SK-N-SH treated with all-trans-retinoic acid at 6 μM for 48 hours (cell line): ENCODE measurements at regions not wholly inside any gene's neighbourhood (a gene's known extent, or its start where the extent isn't known, plus 50 kb on each side); places are given as distances from the start of the nearest gene placed in this dataset.

Experiments used
- ATAC-seq: fragments of 200-7000 bp; cut with Tn5 transposase; 3 replicates; pipeline ENCODE4 v1.9.1; 2020; ENCODE audit warnings: mild to moderate bottlenecking, moderate library complexity
- ARNTL ChIP-seq: fragments of 450-650 bp; formaldehyde crosslinking; IDR thresholded peaks from 2 replicates; pipeline ENCODE4 v1.5.0; 2020; ENCODE audit warnings: low read depth, mild to moderate bottlenecking, moderate library complexity, borderline replicate concordance
- BACH2 ChIP-seq: fragments of 250-450 bp; sonication (Bioruptor Pico); IDR thresholded peaks from 2 replicates; pipeline ENCODE4 v1.9.0; 2021; ENCODE audit warnings: mild to moderate bottlenecking, borderline replicate concordance
- ESRRG ChIP-seq: fragments of 250-450 bp; sonication (Bioruptor Pico); IDR thresholded peaks from 2 replicates; pipeline ENCODE4 v1.6.1; 2021; ENCODE audit warnings: mild to moderate bottlenecking
- GLIS3 ChIP-seq: fragments of 250-450 bp; sonication (Bioruptor Pico); IDR thresholded peaks from 2 replicates; pipeline ENCODE4 v1.5.0; 2020; ENCODE audit warnings: mild to moderate bottlenecking, moderate library complexity
- ISL1 ChIP-seq: fragments of 250-450 bp; sonication (Bioruptor Pico); IDR thresholded peaks from 2 replicates; pipeline ENCODE4 v2.1.2; 2022; ENCODE audit warnings: mild to moderate bottlenecking, moderate library complexity
- OSR1 ChIP-seq: fragments of 250-450 bp; sonication (Bioruptor Pico); IDR thresholded peaks from 2 replicates; pipeline ENCODE4 v1.8.0; 2022; ENCODE audit warnings: moderate library complexity, mild to moderate bottlenecking, inconsistent platforms
- PPARA ChIP-seq: fragments of 250-450 bp; sonication (Bioruptor Pico); IDR thresholded peaks from 2 replicates; pipeline ENCODE4 v1.5.0; 2020; ENCODE audit warnings: mild to moderate bottlenecking, borderline replicate concordance
- RARB ChIP-seq: fragments of 250-450 bp; sonication (Bioruptor Pico); IDR thresholded peaks from 2 replicates; pipeline ENCODE4 v1.8.0; 2021; ENCODE audit warnings: mild to moderate bottlenecking, moderate library complexity
- SNAI2 ChIP-seq: fragments of 250-450 bp; sonication (Bioruptor Pico); IDR thresholded peaks from 2 replicates; pipeline ENCODE4 v1.5.0; 2020; ENCODE audit warnings: mild to moderate bottlenecking, moderate library complexity
- TCF4 ChIP-seq: fragments of 250-450 bp; sonication (Bioruptor Pico); IDR thresholded peaks from 2 replicates; pipeline ENCODE4 v1.8.0; 2021; ENCODE audit warnings: mild to moderate bottlenecking, moderate library complexity, borderline replicate concordance
- TOX ChIP-seq: fragments of 250-450 bp; sonication (Bioruptor Pico); IDR thresholded peaks from 2 replicates; pipeline ENCODE4 v1.8.0; 2021; ENCODE audit warnings: mild to moderate bottlenecking, moderate library complexity, borderline replicate concordance
- ZC3H10 ChIP-seq: fragments of 250-450 bp; sonication (Bioruptor Pico); IDR thresholded peaks from 2 replicates; pipeline ENCODE4 v1.5.1; 2021; ENCODE audit warnings: mild to moderate bottlenecking, moderate library complexity
- ZFP3 ChIP-seq: fragments of 250-450 bp; sonication (Bioruptor Pico); IDR thresholded peaks from 2 replicates; pipeline ENCODE4 v1.5.0; 2020; ENCODE audit warnings: mild to moderate bottlenecking, moderate library complexity
- ZFP30 ChIP-seq: fragments of 450-650 bp; formaldehyde crosslinking; IDR thresholded peaks from 2 replicates; pipeline ENCODE4 v1.5.0; 2022; ENCODE audit warnings: mild to moderate bottlenecking, moderate library complexity
- ZNF70 ChIP-seq: fragments of 450-650 bp; formaldehyde crosslinking; IDR thresholded peaks from 2 replicates; pipeline ENCODE4 v1.5.0; 2020; ENCODE audit warnings: mild to moderate bottlenecking, moderate library complexity
- ZNF8 ChIP-seq: fragments of 450-650 bp; formaldehyde crosslinking; IDR thresholded peaks from 2 replicates; pipeline ENCODE4 v1.5.0; 2020; ENCODE audit warnings: mild to moderate bottlenecking, moderate library complexity
- TF ChIP-seq, protein P1 (sequence below): fragments of 250-450 bp; sonication (Bioruptor Pico); IDR thresholded peaks from 2 replicates; pipeline ENCODE4 v1.5.1; 2021; ENCODE audit warnings: mild to moderate bottlenecking, moderate library complexity
- TF ChIP-seq, protein P2 (sequence below): fragments of 250-450 bp; sonication (Bioruptor Pico); IDR thresholded peaks from 2 replicates; pipeline ENCODE4 v1.5.1; 2020; ENCODE audit warnings: low read depth, mild to moderate bottlenecking, moderate library complexity
- TF ChIP-seq, protein P3 (sequence below): fragments of 250-450 bp; sonication (Bioruptor Pico); IDR thresholded peaks from 2 replicates; pipeline ENCODE4 v1.8.0; 2020; ENCODE audit warnings: mild to moderate bottlenecking, moderate library complexity, borderline replicate concordance
- TF ChIP-seq, protein P4 (sequence below): fragments of 250-450 bp; sonication (Bioruptor Pico); IDR thresholded peaks from 2 replicates; pipeline ENCODE4 v1.5.0; 2020; ENCODE audit warnings: mild to moderate bottlenecking, moderate library complexity

DNA sequence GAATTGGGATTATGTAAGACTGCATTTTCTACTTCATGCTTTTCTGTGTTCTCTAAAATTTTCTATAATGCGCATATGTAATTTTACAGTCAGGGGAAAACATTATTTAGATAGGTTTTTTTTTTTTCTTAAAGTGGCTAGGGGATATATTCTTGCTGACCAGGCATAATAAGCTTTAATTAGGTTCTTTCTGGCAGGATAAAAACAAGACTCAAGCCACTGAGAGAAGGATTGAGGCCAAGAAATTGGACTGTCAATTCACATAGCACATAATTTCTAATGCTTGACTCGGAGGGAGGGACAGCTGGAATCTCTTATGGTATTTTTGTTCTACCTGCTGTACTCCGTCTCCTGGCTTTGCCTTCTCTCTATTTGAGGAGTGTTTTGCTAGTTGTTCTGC lies 119.8 kb upstream of the NPVF start:
- TF ChIP-seq ZNF70 (no peak), ZFP30 (no peak), OSR1 (no peak), ZFP3 (CRISPR knock-in tag) (no peak), ESRRG (CRISPR knock-in tag) (no peak), GLIS3 (CRISPR knock-in tag) (no peak), BACH2 (no peak), ZC3H10 (CRISPR knock-in tag) (no peak)

DNA sequence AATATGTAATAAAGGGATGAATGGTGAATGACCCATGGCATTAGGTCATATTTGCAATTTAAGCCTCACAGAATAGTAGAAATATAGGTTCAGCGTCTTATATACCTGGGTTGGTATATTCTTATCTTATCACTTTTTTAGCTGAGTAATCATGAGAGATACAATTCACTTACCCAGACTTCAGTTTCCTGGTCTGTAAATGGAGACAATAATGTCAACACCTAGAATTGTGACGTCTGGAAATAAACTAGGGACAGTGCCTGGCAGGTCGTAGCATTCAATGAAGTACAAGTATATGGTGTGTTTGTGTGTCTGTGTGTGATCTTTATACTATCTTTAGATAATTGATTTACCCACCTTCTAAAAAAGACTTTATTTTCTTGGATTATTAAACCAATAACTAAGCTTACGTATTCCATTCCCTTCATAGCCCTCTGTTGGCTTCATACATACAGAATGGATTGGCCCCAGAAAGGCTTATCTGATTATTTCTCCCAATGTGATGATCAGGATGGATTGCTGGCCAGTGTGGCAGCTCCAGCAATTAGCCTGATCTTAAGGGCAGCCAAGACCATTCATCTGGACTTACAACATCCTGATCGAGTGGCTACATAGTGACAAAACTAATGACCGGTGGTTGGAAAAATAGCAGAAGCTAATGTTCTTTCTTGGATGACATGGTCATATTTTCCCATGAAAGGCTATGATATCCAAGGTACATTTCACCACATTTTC lies 121.2 kb upstream of the NPVF start:
- ATAC-seq, result no peak
- TF ChIP-seq, protein P1, sequence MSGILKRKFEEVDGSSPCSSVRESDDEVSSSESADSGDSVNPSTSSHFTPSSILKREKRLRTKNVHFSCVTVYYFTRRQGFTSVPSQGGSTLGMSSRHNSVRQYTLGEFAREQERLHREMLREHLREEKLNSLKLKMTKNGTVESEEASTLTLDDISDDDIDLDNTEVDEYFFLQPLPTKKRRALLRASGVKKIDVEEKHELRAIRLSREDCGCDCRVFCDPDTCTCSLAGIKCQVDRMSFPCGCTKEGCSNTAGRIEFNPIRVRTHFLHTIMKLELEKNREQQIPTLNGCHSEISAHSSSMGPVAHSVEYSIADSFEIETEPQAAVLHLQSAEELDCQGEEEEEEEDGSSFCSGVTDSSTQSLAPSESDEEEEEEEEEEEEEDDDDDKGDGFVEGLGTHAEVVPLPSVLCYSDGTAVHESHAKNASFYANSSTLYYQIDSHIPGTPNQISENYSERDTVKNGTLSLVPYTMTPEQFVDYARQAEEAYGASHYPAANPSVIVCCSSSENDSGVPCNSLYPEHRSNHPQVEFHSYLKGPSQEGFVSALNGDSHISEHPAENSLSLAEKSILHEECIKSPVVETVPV (CRISPR knock-in tag), result no peak
- TF ChIP-seq TOX, result no peak
- TF ChIP-seq ZFP3 (CRISPR knock-in tag), result no peak
- no peak for TF ChIP-seq ZFP30
- no peak for TF ChIP-seq ZNF8
- TF ChIP-seq, protein P2, sequence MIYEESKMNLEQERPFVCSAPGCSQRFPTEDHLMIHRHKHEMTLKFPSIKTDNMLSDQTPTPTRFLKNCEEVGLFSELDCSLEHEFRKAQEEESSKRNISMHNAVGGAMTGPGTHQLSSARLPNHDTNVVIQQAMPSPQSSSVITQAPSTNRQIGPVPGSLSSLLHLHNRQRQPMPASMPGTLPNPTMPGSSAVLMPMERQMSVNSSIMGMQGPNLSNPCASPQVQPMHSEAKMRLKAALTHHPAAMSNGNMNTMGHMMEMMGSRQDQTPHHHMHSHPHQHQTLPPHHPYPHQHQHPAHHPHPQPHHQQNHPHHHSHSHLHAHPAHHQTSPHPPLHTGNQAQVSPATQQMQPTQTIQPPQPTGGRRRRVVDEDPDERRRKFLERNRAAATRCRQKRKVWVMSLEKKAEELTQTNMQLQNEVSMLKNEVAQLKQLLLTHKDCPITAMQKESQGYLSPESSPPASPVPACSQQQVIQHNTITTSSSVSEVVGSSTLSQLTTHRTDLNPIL (CRISPR knock-in tag), result no peak
- TF ChIP-seq ESRRG (CRISPR knock-in tag), result no peak
- TF ChIP-seq ISL1 (CRISPR knock-in tag), result no peak
- TF ChIP-seq, protein P3, sequence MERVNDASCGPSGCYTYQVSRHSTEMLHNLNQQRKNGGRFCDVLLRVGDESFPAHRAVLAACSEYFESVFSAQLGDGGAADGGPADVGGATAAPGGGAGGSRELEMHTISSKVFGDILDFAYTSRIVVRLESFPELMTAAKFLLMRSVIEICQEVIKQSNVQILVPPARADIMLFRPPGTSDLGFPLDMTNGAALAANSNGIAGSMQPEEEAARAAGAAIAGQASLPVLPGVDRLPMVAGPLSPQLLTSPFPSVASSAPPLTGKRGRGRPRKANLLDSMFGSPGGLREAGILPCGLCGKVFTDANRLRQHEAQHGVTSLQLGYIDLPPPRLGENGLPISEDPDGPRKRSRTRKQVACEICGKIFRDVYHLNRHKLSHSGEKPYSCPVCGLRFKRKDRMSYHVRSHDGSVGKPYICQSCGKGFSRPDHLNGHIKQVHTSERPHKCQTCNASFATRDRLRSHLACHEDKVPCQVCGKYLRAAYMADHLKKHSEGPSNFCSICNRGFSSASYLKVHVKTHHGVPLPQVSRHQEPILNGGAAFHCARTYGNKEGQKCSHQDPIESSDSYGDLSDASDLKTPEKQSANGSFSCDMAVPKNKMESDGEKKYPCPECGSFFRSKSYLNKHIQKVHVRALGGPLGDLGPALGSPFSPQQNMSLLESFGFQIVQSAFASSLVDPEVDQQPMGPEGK, result no peak
- TF ChIP-seq ZC3H10 (CRISPR knock-in tag), result no peak
- TF ChIP-seq ZNF70, result no peak
- no peak for TF ChIP-seq OSR1
- TF ChIP-seq BACH2, result no peak
- no peak for TF ChIP-seq PPARA (CRISPR knock-in tag)
- TF ChIP-seq SNAI2 (CRISPR knock-in tag), result no peak
- TF ChIP-seq GLIS3 (CRISPR knock-in tag), result no peak
- TF ChIP-seq, protein P4, sequence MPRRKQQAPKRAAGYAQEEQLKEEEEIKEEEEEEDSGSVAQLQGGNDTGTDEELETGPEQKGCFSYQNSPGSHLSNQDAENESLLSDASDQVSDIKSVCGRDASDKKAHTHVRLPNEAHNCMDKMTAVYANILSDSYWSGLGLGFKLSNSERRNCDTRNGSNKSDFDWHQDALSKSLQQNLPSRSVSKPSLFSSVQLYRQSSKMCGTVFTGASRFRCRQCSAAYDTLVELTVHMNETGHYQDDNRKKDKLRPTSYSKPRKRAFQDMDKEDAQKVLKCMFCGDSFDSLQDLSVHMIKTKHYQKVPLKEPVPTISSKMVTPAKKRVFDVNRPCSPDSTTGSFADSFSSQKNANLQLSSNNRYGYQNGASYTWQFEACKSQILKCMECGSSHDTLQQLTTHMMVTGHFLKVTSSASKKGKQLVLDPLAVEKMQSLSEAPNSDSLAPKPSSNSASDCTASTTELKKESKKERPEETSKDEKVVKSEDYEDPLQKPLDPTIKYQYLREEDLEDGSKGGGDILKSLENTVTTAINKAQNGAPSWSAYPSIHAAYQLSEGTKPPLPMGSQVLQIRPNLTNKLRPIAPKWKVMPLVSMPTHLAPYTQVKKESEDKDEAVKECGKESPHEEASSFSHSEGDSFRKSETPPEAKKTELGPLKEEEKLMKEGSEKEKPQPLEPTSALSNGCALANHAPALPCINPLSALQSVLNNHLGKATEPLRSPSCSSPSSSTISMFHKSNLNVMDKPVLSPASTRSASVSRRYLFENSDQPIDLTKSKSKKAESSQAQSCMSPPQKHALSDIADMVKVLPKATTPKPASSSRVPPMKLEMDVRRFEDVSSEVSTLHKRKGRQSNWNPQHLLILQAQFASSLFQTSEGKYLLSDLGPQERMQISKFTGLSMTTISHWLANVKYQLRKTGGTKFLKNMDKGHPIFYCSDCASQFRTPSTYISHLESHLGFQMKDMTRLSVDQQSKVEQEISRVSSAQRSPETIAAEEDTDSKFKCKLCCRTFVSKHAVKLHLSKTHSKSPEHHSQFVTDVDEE (CRISPR knock-in tag), result no peak
- TF ChIP-seq ARNTL (CRISPR knock-in tag), result no peak
- TF ChIP-seq TCF4 (CRISPR knock-in tag), result no peak

More for the DNA sequence above, 119.8 kb upstream of the NPVF start:
- no peak for ATAC-seq

DNA sequence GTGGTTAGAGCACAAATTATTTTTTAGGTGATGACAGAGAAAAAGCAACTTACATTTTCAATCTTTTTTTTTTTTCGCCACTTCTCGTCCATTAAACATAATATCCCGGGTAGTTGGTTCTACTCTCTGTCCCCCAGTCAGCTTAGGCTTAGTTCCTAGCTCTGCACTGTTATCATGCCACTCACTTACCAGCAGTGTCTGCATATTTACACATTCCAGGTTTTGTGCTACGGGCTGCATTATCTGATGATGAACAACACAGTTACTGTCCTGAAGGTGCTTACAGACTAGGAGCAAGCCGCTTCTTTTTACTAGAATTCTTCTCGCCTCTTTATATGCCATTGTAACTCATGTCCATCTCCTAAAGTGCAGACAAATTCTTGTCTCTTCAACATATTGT lies 121.8 kb upstream of the NPVF start:
- TF ChIP-seq ESRRG (CRISPR knock-in tag) (no peak), RARB (CRISPR knock-in tag) (no peak), GLIS3 (CRISPR knock-in tag) (no peak)
- ATAC-seq, result no peak

DNA sequence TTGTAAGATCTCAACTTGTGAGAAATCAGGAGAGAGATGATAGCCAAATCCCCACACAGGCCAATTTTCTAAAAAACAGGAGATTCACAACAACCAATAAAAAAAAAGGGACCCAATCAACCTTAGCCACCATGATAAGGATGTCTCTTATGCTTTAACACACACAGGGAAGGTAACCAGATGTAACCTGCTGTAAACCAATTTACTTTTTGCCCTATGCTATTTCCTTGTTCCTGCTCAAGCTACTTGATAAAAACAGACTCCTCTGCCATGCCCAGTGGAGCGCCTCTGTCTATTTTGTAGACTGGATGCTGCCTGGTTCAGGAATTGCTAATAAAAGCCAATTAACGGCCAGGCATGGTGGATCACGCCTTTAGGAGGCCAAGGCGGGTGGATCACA lies 123.5 kb upstream of the NPVF start:
- TF ChIP-seq TCF4 (CRISPR knock-in tag), result no peak
- TF ChIP-seq, protein P2 (CRISPR knock-in tag), result no peak
- no peak for TF ChIP-seq OSR1
- TF ChIP-seq, protein P1 (CRISPR knock-in tag), result no peak
- TF ChIP-seq ZFP30, result no peak
- TF ChIP-seq PPARA (CRISPR knock-in tag), result no peak
- no peak for ATAC-seq
